ENCODE measurements at regions not wholly inside any gene's neighbourhood (a gene's known extent, or its start where the extent isn't known, plus 50 kb on each side); places are given as distances from the start of the nearest gene placed in this dataset.

DNA sequence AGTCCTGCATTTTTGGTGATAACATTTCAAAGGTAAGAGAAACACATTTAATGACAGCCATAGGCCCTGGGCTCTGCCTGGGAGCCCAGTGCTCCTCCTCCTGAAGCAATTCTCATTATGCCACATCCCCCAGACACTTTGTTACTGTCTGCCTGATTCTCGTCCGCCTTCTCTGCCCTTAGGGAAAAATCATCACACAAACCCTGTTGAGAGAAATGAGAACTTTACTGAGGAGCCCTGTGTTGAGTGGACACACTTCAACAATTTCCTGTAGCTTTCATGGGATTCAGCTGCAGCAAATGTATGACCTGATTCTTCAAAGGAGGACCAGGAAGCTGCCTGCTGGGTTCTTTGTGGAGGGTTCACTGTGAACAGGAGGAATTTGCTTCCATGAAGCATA is 566.5 kb upstream of the FRG1 start:
- no peak for DNase-seq (ENCODE audit: low read depth in 2 of 2)

DNA sequence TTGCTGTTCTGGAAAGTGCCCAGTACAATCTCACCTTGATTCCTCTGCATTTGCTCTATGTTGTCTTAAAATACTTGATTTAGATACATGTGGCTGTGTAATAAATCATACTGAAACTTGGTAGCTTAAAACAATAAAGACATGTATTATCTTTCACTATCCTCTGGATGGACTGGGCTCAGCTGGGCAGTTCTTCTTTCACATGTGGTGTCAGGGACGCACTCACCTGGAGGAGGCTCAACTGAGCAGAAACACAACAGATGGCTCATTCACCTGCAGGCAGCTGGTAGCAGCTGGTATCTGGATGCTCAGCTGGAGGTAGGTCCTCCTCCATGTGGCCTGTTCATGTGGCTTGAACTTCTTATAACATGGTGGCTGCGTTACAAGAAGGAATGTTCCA is 563.8 kb upstream of the FRG1 start:
- no peak for DNase-seq (ENCODE audit: low read depth in 2 of 2)

DNA sequence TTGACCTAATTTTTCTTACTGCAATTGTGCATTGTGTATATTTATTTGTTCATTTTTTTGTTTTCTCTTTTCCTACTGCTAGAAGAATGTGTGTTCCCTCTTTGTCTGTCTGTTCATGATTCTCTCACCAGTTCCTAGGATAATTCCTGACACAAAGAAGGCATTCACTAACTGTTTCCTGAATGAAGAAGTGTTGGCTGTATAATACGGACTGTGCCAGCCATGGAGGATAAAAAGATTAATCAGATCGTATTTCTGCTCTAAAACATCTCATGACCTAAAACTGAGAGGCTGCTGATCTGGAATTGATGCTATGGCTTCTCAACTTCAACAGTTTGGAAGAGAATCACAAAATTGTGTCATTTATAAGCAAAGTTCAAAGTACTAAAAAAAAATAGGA is 563.1 kb upstream of the FRG1 start:
- DNase-seq (ENCODE audit: low read depth in 2 of 2), result no peak

DNA sequence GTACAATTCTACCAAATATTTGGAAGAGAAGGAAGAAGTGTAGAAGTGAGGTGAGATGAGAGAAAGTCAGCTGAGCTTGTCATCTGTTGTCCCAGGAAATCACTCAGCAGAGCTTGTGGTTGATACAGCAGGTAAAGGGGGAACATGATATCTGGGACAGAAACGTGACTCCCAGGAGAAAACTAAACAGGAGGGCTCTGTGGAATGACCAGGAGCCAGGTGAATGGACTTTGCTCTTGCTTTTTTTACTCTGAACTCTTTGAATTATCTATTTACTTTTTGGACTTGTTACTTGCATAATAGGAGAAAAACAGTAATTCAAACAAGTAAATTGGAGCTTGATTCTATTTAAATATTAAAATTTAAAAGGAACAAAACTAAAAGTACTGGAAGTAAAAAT is 555.6 kb upstream of the FRG1 start:
- no peak for DNase-seq (ENCODE audit: low read depth in 2 of 2)

DNA sequence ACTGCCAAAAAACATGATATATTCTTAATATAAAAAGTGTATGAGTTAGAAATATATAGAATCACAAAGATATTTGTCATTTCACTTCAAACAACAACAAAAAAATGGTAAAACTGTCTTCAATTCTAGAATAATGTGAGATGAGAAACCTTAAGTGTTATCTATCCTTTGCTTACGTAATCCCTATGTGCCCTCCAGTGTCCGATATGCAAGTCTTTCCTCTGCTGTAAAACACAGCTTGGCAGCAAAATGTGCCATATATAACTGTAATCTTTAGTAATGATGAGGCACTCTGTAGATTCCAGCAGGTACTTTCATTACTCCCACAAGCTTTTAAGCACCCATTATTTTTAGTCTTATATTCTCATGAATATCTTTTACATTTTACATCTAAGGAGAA is 555.1 kb upstream of the FRG1 start:
- no peak for DNase-seq (ENCODE audit: low read depth in 2 of 2)

DNA sequence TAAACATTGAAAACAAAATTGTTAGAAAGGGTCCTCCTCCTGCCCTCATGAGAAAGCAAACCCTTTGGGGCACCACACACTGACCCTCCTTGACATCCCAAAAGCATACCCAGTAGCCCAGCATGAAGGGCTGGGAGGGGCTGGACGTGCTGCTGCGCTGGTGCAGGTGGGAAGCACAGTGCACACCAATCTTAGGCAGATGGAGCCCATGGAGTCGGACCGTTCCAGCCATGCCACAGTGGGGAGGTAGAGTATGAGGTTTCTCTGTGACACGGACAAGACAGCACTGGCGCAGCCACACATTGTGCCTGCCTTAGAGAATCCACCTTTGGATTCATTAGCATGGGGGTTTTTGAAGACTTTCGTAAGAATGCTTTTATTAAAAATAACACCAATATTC is 544.2 kb upstream of the FRG1 start:
- DNase-seq (ENCODE audit: low read depth in 2 of 2), result no peak

DNA sequence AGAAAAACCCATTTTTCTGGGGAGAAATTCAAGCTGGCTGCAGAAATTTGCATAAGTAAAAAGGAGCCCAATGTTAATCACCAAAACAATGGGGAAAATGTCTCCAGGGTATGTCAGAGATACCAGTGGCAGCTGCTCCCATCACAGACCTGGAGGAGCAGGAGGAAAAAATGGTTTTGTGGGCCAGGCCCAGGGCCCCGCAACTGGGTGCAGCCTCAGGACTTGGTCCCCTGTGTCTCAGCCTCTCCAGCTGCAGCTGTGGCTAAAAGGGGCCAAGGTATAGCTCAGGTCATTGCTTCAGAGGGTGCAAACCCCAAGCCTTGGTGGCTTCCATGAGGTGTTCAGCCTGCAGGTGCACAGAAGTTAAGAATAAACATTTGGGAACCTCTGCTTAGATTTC is 536.4 kb upstream of the FRG1 start:
- DNase-seq (ENCODE audit: low read depth in 2 of 2), result no peak

DNA sequence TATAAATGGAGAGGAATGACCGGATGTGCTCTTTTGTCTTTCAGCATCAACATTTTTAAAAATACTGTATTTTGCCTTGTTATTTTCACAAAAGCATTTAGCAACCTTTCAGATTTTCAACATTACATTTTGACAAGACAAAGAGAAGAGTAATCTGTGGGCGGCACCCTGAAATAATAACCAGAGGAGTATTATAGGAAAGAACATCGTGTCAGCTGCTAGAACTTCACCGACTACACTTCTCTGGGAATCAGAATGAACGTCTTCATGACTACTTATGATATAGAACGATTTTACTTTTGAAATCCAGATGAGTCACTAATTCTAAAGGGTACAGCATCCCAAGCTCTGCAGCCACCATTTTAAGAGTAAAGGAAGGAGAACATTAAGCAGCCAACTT is 531.5 kb upstream of the FRG1 start:
- no peak for DNase-seq (ENCODE audit: low read depth in 2 of 2)

DNA sequence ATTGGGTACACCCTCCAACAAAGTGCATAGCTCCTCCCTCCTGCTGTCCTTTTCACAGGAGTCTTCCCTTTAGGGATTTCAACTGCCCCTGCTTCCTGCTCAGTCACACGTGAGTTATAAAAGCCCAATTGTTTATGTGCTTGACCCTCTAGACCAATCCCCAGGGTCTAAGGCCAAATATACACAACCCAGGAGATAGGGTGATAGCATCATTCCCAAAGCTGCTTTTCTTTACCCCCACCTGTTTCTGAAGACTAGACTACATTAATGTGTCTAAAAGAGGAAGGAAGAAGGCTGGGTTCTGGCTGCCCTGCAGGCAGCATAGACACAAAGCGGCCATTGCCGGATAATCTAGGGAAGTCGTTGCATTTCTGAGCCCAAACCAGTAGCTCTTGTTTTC is 526.7 kb upstream of the FRG1 start:
- no peak for DNase-seq (ENCODE audit: low read depth in 2 of 2)

DNA sequence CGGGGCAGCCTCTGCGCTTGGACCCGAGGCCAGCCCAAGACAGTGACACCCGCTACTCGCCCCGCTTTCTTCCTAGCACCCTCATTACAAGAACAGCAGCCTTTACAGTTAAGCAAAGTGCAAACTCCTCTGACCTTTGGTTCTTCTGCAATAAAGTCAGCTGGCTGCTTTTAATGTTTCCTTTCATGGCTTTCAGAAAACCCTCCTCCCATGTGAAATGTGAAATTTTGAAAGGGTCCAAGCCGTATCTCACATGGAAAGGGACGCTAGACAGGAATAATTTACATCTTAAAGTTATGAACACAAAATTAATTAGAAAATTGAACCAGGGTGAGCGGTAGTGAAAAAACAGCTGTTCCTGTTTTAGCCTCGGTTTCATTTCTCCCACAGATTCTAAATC is 520.1 kb upstream of the FRG1 start:
- DNase-seq (ENCODE audit: low read depth in 2 of 2), result no peak

DNA sequence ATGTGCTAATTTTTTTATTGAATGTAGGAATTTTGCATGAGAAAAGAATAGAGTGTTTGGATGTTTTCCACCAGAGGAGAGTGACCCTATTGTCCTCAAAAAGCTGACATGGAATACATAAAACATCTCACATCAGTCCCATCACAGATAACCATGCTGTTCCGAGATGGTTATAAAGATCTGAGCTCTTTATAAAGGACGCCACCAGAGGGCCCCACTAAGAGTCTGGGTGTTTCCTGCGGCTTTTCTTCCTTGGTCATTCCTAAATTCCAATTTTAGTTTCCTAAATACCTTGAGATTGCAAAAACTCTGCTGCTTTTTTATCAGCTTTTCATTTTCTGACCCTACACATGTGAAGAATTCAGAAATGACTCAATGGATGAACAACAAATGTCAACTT is 504.5 kb upstream of the FRG1 start:
- no peak for DNase-seq (ENCODE audit: low read depth in 2 of 2)

DNA sequence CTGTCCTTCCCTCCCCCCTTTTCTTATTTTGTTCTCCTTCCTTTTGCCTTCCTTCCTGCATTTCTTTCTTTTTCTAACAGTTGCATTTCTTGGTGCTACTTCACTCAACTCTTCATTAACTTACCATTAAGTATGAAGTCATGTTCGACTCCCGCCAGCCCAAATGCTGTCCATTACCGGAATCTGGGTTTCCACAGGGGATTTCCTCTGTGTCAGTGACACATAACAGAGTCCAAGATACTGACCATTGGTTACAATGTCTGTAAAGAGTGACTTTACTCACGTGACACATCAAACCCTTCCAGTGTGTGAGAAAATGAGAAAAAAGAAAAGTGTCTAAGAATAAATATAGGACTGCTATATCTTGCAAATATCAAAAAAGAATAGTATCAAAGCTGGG is 500.0 kb upstream of the FRG1 start:
- no peak for DNase-seq (ENCODE audit: low read depth in 2 of 2)

DNA sequence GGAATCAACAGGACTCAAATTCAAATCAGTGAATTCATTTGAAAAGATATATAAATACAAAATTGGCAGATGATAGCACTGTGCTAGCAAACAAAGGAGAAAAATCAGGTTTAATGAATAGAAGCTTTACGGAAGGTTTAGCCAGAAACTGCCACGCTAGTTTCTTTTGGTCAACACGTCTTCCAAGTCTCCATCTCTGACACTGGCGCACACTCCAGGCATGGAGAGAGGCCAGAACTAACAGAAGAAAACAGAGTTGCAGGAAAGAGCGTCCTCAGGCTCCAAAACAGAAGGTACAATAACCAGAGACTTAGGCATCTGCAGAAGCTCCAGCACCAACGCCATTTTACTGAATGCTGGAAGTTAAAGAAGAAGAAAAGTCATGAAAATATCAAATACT is 497.3 kb upstream of the FRG1 start:
- no peak for DNase-seq (ENCODE audit: low read depth in 2 of 2)

DNA sequence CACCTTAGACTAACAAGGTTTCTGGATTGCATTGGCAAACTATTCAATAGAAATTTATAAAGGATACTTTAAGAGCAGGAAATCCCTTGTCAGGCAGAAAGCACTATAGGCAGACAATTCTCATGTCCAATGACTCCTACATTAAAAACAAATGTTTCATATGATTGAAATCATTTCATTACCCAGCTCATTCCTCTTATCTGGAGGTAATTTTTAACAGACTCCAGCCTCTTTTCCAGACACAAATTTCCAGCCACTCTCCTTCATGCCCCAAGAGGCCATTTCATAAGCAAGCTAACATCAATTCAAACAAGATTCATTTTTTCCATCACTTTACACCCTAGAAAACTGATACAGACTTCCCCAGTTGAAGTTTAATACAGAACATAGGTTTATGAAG is 495.1 kb upstream of the FRG1 start:
- no peak for DNase-seq (ENCODE audit: low read depth in 2 of 2)

DNA sequence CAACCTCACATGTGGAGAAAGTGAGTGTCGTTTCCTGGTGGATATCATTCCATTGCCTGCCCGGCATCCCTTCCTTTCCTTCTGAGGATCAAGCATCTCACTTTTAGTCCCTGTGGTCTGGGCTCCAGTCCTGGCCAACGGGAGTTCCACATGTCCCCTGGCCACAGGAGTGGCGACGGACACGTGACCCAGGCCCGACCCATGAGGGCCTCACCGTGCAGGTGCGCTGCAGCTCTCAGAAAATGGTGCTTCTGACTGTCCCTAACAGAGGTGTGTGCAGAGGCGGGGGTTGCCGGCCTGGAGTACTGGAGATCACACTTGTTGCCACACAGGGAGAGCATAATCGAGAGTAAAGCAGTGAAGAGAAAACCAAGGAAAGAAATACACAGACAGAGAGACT is 476.9 kb upstream of the FRG1 start:
- no peak for DNase-seq (ENCODE audit: low read depth in 2 of 2)

DNA sequence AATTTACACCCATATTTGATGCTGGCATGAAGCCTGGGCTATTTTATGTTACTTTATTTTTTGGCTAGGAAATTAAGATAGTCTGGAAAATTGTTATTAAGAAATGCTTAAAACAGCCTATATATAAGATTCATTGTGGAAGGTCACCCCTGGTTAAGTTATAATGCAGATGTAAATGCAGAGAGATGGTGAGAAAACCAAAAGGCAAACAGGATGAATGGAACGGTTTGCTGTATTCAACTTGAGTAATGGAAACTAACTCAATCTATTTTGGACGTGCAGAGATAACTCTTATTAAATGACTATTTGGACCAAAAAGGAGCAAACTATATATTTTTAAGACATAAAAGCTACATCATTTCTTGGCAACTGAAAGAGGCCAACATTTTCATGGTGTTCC is 446.3 kb upstream of the FRG1 start:
- DNase-seq (ENCODE audit: low read depth in 2 of 2), result no peak

DNA sequence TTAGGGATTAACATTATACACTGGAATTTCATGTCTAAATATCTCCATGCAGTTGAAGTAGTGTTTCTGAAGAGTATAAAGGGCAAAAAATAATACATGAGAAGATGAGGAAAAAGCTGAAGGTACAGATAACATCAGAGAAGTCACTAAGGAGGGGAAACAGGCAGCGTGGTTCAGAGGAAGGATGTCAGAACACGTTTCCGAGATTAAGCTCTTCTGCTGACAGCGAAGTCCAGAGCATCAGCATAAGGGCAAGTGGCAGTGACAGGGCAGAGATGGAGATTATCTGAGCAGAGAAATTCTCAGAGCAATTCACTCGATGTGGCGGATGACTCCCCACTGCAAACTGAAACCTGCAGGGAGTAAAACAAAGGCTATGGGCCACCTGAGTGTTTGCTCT is 443.2 kb upstream of the FRG1 start:
- no peak for DNase-seq (ENCODE audit: low read depth in 2 of 2)

DNA sequence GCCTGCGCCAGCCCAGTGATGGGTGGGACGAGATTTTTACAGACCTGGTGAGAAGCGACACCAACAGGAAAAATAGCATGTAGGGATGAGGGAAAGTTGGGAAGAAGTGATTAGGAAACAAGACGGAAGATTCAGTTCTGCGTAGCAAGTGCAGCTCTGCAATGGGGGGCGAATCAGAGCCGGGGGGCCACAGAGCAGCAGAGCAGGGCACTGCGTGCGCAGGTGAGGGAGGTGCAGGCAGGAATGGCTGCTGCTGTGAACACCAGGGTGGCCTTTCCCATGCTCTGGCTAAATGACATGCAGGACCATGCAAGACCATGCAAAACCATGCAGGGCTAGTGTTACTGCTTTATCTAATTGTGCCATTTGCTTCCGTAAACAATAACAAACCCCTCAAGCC is 442.7 kb upstream of the FRG1 start:
- no peak for DNase-seq (ENCODE audit: low read depth in 2 of 2)

DNA sequence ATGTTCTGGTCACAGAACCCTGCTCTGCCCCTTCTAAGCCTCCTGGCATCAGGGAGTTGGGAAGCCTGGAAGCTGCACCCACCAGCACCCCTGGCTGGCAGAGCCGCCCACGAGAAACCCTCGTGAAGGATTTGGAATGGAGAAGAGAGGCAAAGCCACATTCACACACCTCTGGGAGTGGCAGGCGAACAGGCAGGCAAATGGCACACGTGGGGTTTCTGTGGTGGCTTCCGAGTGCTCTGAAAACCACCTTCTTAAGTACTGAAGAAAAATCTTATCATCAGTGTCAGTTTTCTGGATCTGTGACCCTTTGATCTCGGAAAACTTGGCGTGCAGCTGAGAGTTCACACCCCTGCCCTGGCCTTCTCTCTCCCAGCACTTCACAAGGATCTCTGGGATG is 442.2 kb upstream of the FRG1 start:
- DNase-seq (ENCODE audit: low read depth in 2 of 2), result no peak

DNA sequence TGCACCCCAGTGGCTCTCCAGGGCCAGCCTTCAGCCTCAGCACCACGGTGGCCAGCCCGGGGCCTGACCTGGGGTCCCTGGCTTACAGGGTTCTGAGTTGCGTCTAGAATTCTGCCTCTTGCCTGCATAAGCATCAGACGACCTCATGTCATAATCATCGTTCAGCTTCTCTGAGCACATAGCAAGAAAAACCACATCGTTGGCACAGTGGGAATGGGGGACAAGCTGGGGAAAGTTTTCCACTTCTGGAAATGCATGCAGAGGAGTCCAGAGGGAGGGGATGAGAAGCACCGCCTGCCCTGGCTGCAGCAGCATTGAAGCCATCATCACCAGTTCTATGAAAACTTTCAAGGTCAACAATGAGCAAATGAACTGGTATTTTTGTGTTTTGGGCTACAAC is 441.0 kb upstream of the FRG1 start:
- no peak for DNase-seq (ENCODE audit: low read depth in 2 of 2)

DNA sequence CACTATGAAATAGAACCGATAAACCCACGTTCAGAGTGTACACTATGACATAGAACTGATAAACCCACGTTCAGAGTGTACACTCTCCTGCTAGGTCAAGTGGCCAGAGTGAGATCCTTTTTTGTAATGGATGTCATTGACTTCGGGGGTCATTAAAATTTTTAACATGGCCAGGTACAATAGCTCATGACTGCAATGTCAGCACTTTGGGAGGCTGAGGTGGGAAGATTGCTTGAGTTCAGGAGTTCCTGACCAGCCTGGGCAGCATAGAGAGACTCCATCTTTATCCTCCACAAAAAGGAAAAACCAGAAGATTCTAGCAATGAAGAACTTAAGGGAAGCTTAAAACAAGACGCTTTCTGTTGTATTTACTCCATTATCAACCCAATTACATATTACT is 439.7 kb upstream of the FRG1 start:
- DNase-seq (ENCODE audit: low read depth in 2 of 2), result no peak

DNA sequence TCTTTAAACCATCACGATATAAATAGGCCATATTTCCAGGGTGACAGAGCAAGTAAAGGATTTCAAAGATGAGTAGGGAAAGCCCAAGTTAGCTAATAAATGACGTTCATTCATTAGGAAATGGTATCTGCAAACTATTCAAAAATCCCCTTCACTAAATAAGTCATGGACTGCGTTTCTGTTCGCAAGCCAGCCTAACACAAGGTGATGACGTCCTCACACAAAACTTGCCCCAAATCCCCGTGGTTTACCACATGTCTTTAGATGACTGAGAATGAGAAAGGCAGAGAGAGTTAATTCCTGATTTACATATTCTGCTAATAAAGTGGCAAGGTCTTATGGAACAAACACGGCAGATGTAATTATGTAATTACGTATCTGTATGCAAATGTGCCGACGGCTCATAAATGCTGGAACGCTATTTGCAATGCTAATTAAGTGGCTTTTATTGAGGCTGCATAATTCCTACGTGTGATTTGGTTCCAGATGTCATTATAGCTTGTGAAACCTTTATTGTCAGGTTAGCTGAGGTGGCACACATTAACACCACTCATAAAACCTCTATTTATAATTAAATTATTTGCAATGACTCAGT is 437.7 kb upstream of the FRG1 start:
- no peak for DNase-seq (ENCODE audit: low read depth in 2 of 2)

DNA sequence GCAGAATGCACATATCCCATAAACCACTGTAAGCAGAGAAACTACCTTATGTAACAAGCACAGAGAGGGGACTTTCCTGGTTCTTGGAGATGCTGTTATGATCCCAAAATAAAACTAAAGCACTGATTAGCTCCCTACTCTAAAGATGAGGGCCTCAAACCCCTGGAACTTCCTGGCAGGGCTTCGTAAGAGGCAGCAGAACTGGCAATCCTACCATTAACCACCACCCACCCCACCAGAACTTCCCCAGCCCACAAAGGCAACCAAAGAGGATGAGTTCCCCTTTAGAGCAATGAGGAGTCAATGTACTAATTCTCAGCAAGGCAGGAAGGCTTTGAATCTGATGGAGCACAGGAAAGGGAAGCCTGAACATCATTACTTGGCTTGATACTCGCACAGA is 436.5 kb upstream of the FRG1 start:
- DNase-seq (ENCODE audit: low read depth in 2 of 2), result no peak

DNA sequence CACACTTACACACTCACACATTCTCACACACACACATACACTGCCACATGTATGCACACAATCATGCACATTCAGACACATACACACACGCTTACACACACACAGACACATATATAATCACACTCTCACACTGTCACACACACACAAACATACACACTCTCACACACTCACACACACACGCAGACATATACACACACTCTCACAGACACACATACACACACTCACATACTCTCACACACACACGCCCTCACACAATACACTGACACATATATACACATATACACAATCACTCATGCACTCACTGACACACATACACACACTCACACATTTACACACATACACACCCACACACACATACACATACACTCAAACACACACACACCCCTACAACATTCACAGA is 435.3 kb upstream of the FRG1 start:
- DNase-seq (ENCODE audit: low read depth in 2 of 2), result no peak

DNA sequence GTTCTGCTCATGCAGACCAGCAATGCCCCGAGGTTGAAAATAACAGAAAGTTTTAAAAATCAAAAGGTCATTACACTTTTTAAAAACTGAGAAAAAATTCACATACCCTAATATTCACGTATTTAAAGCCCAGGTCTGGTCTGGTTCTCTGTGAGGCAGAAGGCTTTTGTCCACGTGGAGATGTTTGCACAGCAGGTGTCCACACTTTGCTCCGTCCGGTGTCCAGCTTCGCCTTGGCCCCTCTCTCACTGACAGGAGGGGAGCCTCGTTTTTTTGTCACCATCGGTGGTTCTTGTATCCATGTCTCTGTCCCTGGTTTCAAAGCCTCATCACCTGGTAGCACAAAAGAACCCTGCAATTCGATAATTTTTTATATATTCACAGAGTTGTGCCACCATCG is 434.6 kb upstream of the FRG1 start:
- DNase-seq (ENCODE audit: low read depth in 2 of 2), result no peak

Measured in stimulated activated CD4-positive, alpha-beta T cell treated with anti-CD3 and anti-CD28 coated beads, Interleukin-1b, Interleukin-23, amount 100 ng/mL, for 1 hour (primary cell).